Activated CD4-positive, alpha-beta T cell treated with anti-CD3 and anti-CD28 coated beads, Interleukin-2, Interleukin-4, amounts not matched to agents 100 ng/mL and 50 ng/mL, durations not matched to agents 16 hours and 8 hours (primary cell): ENCODE measurements at regions not wholly inside any gene's neighbourhood (a gene's known extent, or its start where the extent isn't known, plus 50 kb on each side); places are given as distances from the start of the nearest gene placed in this dataset.
"Not testable (repeated sequence)": the region's sequence is repeated elsewhere in the genome, so short reads cannot be mapped to it uniquely, and the experiment has no call there.

ENCODE experiments used
- DNase-seq: peaks from one replicate; pipeline ENCODE4 v3.0.0-alpha.2; 2020; ENCODE audit warnings: low spot score

- DNase-seq = no peak
These were observed 496.9 kb upstream of the STXBP6 start for GRCh38 chr14:25546826-25547225.

GRCh38 chr14:25537846-25538455, 488.0 kb upstream of the STXBP6 start:
- DNase-seq = peak; percentile 28

- DNase-seq = no peak
These were observed 476.3 kb upstream of the STXBP6 start for GRCh38 chr14:25526290-25526689.

GRCh38 chr14:25522926-25523325, 473.0 kb upstream of the STXBP6 start:
- DNase-seq = no peak

- DNase-seq = no peak
These were observed 472.2 kb upstream of the STXBP6 start for GRCh38 chr14:25522116-25522515.

GRCh38 chr14:25521616-25522015, 471.7 kb upstream of the STXBP6 start:
- DNase-seq = no peak

GRCh38 chr14:25520821-25521220, 470.9 kb upstream of the STXBP6 start:
- no peak for DNase-seq

GRCh38 chr14:25518364-25518763, 468.4 kb upstream of the STXBP6 start:
- no peak for DNase-seq

- DNase-seq = no peak
These were observed 466.9 kb upstream of the STXBP6 start for GRCh38 chr14:25516838-25517237.

GRCh38 chr14:25508845-25509244, 458.9 kb upstream of the STXBP6 start:
- no peak for DNase-seq

- no peak for DNase-seq
These were observed 451.8 kb upstream of the STXBP6 start for GRCh38 chr14:25501749-25502148.

GRCh38 chr14:25488961-25489360, 439.0 kb upstream of the STXBP6 start:
- DNase-seq = no peak

GRCh38 chr14:25485381-25485780, 435.4 kb upstream of the STXBP6 start:
- DNase-seq = no peak

- no peak for DNase-seq
These were observed 435.0 kb upstream of the STXBP6 start for GRCh38 chr14:25484906-25485305.

GRCh38 chr14:25484235-25484634, 434.3 kb upstream of the STXBP6 start:
- no peak for DNase-seq

GRCh38 chr14:25477316-25478098, 427.6 kb upstream of the STXBP6 start:
- DNase-seq = no peak

- no peak for DNase-seq
These were observed 422.8 kb upstream of the STXBP6 start for GRCh38 chr14:25472700-25473099.

GRCh38 chr14:25464772-25465171, 414.8 kb upstream of the STXBP6 start:
- DNase-seq = no peak

- DNase-seq = no peak
These were observed 414.1 kb upstream of the STXBP6 start for GRCh38 chr14:25464078-25464477.

- no peak for DNase-seq
These were observed 413.5 kb upstream of the STXBP6 start for GRCh38 chr14:25463480-25463879.

- no peak for DNase-seq
These were observed 411.8 kb upstream of the STXBP6 start for GRCh38 chr14:25461780-25462179.

- DNase-seq = no peak
These were observed 394.4 kb upstream of the STXBP6 start for GRCh38 chr14:25444381-25444780.

GRCh38 chr14:25440382-25440781, 390.4 kb upstream of the STXBP6 start:
- DNase-seq = not testable (repeated sequence)

GRCh38 chr14:25436906-25437305, 387.0 kb upstream of the STXBP6 start:
- no peak for DNase-seq
